ENCODE measurements at regions not wholly inside any gene's neighbourhood (a gene's known extent, or its start where the extent isn't known, plus 50 kb on each side); places are given as distances from the start of the nearest gene placed in this dataset.

DNA sequence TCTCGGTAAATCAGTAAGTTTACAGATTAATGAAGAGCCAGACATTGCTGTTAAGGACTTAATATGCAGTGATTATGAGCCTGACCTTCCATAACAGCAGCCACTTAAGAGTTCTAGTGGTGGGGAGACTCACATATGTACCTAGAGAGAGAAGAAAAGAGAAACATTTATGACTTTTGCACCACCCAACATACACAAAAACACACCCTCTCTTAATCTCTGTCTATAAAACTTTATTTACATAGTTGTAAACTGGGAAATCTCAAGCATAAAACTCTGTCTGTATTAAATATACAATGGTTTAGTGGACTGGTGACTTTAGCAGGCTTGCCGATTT lies 347.4 kb upstream of the ADGRL2 start:
- TF ChIP-seq, protein P1, sequence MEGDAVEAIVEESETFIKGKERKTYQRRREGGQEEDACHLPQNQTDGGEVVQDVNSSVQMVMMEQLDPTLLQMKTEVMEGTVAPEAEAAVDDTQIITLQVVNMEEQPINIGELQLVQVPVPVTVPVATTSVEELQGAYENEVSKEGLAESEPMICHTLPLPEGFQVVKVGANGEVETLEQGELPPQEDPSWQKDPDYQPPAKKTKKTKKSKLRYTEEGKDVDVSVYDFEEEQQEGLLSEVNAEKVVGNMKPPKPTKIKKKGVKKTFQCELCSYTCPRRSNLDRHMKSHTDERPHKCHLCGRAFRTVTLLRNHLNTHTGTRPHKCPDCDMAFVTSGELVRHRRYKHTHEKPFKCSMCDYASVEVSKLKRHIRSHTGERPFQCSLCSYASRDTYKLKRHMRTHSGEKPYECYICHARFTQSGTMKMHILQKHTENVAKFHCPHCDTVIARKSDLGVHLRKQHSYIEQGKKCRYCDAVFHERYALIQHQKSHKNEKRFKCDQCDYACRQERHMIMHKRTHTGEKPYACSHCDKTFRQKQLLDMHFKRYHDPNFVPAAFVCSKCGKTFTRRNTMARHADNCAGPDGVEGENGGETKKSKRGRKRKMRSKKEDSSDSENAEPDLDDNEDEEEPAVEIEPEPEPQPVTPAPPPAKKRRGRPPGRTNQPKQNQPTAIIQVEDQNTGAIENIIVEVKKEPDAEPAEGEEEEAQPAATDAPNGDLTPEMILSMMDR (IDR thresholded peaks at IDR 0.05): no peak
- TF ChIP-seq POLR2AphosphoS5 (IDR thresholded peaks at IDR 0.05; ENCODE audit: low read depth, low read length): no peak
- TF ChIP-seq, protein P2, sequence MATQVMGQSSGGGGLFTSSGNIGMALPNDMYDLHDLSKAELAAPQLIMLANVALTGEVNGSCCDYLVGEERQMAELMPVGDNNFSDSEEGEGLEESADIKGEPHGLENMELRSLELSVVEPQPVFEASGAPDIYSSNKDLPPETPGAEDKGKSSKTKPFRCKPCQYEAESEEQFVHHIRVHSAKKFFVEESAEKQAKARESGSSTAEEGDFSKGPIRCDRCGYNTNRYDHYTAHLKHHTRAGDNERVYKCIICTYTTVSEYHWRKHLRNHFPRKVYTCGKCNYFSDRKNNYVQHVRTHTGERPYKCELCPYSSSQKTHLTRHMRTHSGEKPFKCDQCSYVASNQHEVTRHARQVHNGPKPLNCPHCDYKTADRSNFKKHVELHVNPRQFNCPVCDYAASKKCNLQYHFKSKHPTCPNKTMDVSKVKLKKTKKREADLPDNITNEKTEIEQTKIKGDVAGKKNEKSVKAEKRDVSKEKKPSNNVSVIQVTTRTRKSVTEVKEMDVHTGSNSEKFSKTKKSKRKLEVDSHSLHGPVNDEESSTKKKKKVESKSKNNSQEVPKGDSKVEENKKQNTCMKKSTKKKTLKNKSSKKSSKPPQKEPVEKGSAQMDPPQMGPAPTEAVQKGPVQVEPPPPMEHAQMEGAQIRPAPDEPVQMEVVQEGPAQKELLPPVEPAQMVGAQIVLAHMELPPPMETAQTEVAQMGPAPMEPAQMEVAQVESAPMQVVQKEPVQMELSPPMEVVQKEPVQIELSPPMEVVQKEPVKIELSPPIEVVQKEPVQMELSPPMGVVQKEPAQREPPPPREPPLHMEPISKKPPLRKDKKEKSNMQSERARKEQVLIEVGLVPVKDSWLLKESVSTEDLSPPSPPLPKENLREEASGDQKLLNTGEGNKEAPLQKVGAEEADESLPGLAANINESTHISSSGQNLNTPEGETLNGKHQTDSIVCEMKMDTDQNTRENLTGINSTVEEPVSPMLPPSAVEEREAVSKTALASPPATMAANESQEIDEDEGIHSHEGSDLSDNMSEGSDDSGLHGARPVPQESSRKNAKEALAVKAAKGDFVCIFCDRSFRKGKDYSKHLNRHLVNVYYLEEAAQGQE (IDR thresholded peaks at IDR 0.05; ENCODE audit: insufficient read depth in 1 of 2, low read depth in 2 of 2, low read length in 1 of 2): no peak
- no peak for TF ChIP-seq TCF7L2 (IDR thresholded peaks at IDR 0.05; ENCODE audit: low read depth, low read length)
- no peak for TF ChIP-seq SIN3A (IDR thresholded peaks at IDR 0.05; ENCODE audit: borderline replicate concordance, insufficient read depth, low read depth, low read length)

All from Panc1 (cell line).